ENCODE measurements at regions not wholly inside any gene's neighbourhood (a gene's known extent, or its start where the extent isn't known, plus 50 kb on each side); places are given as distances from the start of the nearest gene placed in this dataset.

- TF ChIP-seq GATA2 (IDR thresholded peaks at IDR 0.05; ENCODE audit: low read depth, low read length) (no peak), GATA3 (IDR thresholded peaks at IDR 0.05; ENCODE audit: low read depth, low read length) (no peak)
Observed at GRCh38 chr22:47619631-47620030, 857.2 kb downstream of the TBC1D22A start.
